CD14-positive monocyte (primary cell): ENCODE measurements at regions not wholly inside any gene's neighbourhood (a gene's known extent, or its start where the extent isn't known, plus 50 kb on each side); places are given as distances from the start of the nearest gene placed in this dataset.

Experiments used
- DNase-seq, 3 donors: peaks; one replicate each; pipeline ENCODE4 v3.0.0-alpha.2; 2011 to 2022
- H2AFZ ChIP-seq: 2 replicates; pipeline ENCODE4 v1.6.0; 2012; ENCODE audit warnings: mild to moderate bottlenecking, low read depth, low read length, inconsistent platforms; ENCODE audit not compliant: insufficient read depth, poor library complexity, severe bottlenecking
- H3K27ac ChIP-seq, 2 donors: 1 replicate in 1 of 2; 2 replicates in 1 of 2; pipeline ENCODE4 v1.5.1; 2012 to 2013; ENCODE audit warnings: low read length in 2 of 2, control low read depth in 1 of 2, inconsistent platforms in 1 of 2, low read depth in 1 of 2, mild to moderate bottlenecking in 1 of 2
- H3K27me3 ChIP-seq, 2 donors: one replicate each; pipeline versions ENCODE4 v1.6.0 to v1.6.1; 2011 to 2013; ENCODE audit warnings: low read length in 2 of 2; ENCODE audit not compliant: control insufficient read depth in 2 of 2, insufficient read depth in 2 of 2
- H3K36me3 ChIP-seq, 2 donors: replicated peaks in 1 of 2; 1 replicate in 1 of 2; 2 replicates in 1 of 2; pipeline versions ENCODE4 v1.5.1 to v1.6.1; 2012 to 2013; ENCODE audit warnings: low read length in 2 of 2, control low read depth in 1 of 2, inconsistent platforms in 1 of 2, mild to moderate bottlenecking in 1 of 2; ENCODE audit not compliant: insufficient read depth in 2 of 2, control insufficient read depth in 1 of 2
- H3K4me1 ChIP-seq, 2 donors: 1 replicate in 1 of 2; 2 replicates in 1 of 2; pipeline versions ENCODE4 v1.5.1 to v1.6.1; 2012 to 2013; ENCODE audit warnings: low read length in 2 of 2, control low read depth in 1 of 2, inconsistent platforms in 1 of 2, mild to moderate bottlenecking in 1 of 2, moderate library complexity in 1 of 2; ENCODE audit not compliant: insufficient read depth in 2 of 2, control insufficient read depth in 1 of 2
- H3K4me2 ChIP-seq: replicated peaks from 2 replicates; pipeline ENCODE3; 2012; ENCODE audit warnings: low read length, moderate library complexity, mild to moderate bottlenecking; ENCODE audit not compliant: poor library complexity, severe bottlenecking; ENCODE audit errors: extremely low read depth
- H3K4me3 ChIP-seq, 3 experiments: fragments of 200-600 bp in 1 of 3; sonication (generic) in 1 of 3; replicated peaks in 1 of 3; 1 replicate in 2 of 3; 2 replicates in 1 of 3; pipeline ENCODE4 v1.5.1; 2011 to 2013; ENCODE audit warnings: low read length in 3 of 3, mild to moderate bottlenecking in 3 of 3, control low read depth in 2 of 3, low read depth in 2 of 3, inconsistent platforms in 1 of 3, moderate library complexity in 1 of 3
- H3K79me2 ChIP-seq: 2 replicates; pipeline ENCODE4 v1.6.0; 2012; ENCODE audit warnings: mild to moderate bottlenecking, control low read depth, inconsistent platforms, low read length, moderate library complexity; ENCODE audit not compliant: insufficient read depth
- H3K9ac ChIP-seq: 2 replicates; pipeline ENCODE4 v1.6.0; 2017; ENCODE audit warnings: low read length, mild to moderate bottlenecking; ENCODE audit not compliant: insufficient read depth, poor library complexity, severe bottlenecking
- H3K9me3 ChIP-seq, 2 donors: replicated peaks in 1 of 2; 1 replicate in 1 of 2; 2 replicates in 1 of 2; pipeline versions ENCODE4 v1.5.1 to v1.6.1; 2012 to 2013; ENCODE audit warnings: low read length in 2 of 2, control low read depth in 1 of 2; ENCODE audit not compliant: control insufficient read depth in 1 of 2, insufficient read depth in 1 of 2
- H4K20me1 ChIP-seq: 2 replicates; pipeline ENCODE4 v1.6.0; 2012; ENCODE audit warnings: mild to moderate bottlenecking, low read length, control low read depth, moderate library complexity; ENCODE audit not compliant: insufficient read depth
- H3K27ac Mint-ChIP-seq, 7 donors: one replicate each; pipeline ENCODE4 v1.8.0; 2020; ENCODE audit warnings: mild to moderate bottlenecking in 7 of 7, mixed read lengths in 7 of 7, moderate library complexity in 6 of 7, inconsistent platforms in 2 of 7
- H3K27me3 Mint-ChIP-seq, 3 donors: one replicate each; pipeline ENCODE4 v1.8.0; 2021 to 2022; ENCODE audit warnings: low read depth in 3 of 3, mild to moderate bottlenecking in 3 of 3, mixed read lengths in 3 of 3, moderate library complexity in 3 of 3, inconsistent platforms in 1 of 3
- H3K36me3 Mint-ChIP-seq, 2 donors: one replicate each; pipeline ENCODE4 v1.8.0; 2020; ENCODE audit warnings: mixed read lengths in 2 of 2, inconsistent platforms in 1 of 2, mild to moderate bottlenecking in 1 of 2
- H3K4me1 Mint-ChIP-seq: one replicate; pipeline ENCODE4 v1.8.0; 2020; ENCODE audit warnings: mild to moderate bottlenecking, mixed read lengths
- H3K4me3 Mint-ChIP-seq, 2 donors: one replicate each; pipeline ENCODE4 v1.8.0; 2020; ENCODE audit warnings: mild to moderate bottlenecking in 2 of 2, mixed read lengths in 2 of 2, moderate library complexity in 1 of 2
- H3K9me3 Mint-ChIP-seq, 7 donors: one replicate each; pipeline ENCODE4 v1.8.0; 2020 to 2022; ENCODE audit warnings: mixed read lengths in 7 of 7, mild to moderate bottlenecking in 6 of 7, moderate library complexity in 6 of 7, inconsistent platforms in 2 of 7
- CTCF ChIP-seq: fragments of 200-600 bp; IDR thresholded peaks from one replicate; pipeline ENCODE4 v1.8.0; 2022; ENCODE audit warnings: antibody characterized with exemption, mild to moderate bottlenecking
- WGBS: methylation state at CpG from one replicate; pipeline ENCODE4 v1.1.5; 2013; ENCODE audit warnings: missing lambda C conversion rate; ENCODE audit not compliant: insufficient coverage; 5-methylcytosine and 5-hydroxymethylcytosine counted together
- intact Hi-C, 2 donors: fragments of 100-400 bp; cut with micrococcal nuclease; formaldehyde crosslinking; loops; one replicate each; pipeline versions ENCODE4 v1.15.0 to v1.15.1; 2023

- Mint-ChIP-seq H3K36me3 (no peaks in the 10 kb centered on the region), H3K9me3 (peaks cover 0 to 13% (median 2%) of the 10 kb centered on the region in 7 donors), H3K4me1 (no peaks in the 10 kb centered on the region), H3K27ac (no peak overlapping the region), H3K27me3 (no peaks in the 10 kb centered on the region), H3K4me3 (no peak overlapping the region)
- no peak for DNase-seq
- H3K4me1 ChIP-seq, result no peaks in the 10 kb centered on the region
- peaks cover 0 to 6% of the 10 kb centered on the region in 2 donors for H3K9me3 ChIP-seq
- no peak overlapping the region for H3K27ac ChIP-seq
- no peaks in the 10 kb centered on the region for H4K20me1 ChIP-seq
- no peaks in the 10 kb centered on the region for H3K27me3 ChIP-seq
- no peaks in the 10 kb centered on the region for H3K79me2 ChIP-seq
- H3K4me3 ChIP-seq, result no peak overlapping the region
- no peak for TF ChIP-seq CTCF
- H3K9ac ChIP-seq, result no peak overlapping the region
- no peaks in the 10 kb centered on the region for H3K36me3 ChIP-seq
- no peak overlapping the region for H2AFZ ChIP-seq
- no peak overlapping the region for H3K4me2 ChIP-seq
- intact Hi-C loops, result loop anchor here in 1 of 2 donors (10.0 kb wide), 1 partner anchor 59 kb away; no protein-coding TSS in a partner anchor
Observed at GRCh38 chr6:78153976-78154375, 501.1 kb downstream of the MEI4 start.

GRCh38 chr6:78157606-78158005 is 504.8 kb downstream of the MEI4 start:
- Histone ChIP-seq H3K4me1 (no peaks in the 10 kb centered on the region), H4K20me1 (no peaks in the 10 kb centered on the region), H3K79me2 (no peaks in the 10 kb centered on the region), H3K4me2 (no peak overlapping the region), H3K9me3 (peaks cover 0 to 2% of the 10 kb centered on the region in 2 donors), H3K9ac (no peak overlapping the region), H3K27ac (no peak overlapping the region), H3K4me3 (no peak overlapping the region), H3K27me3 (no peaks in the 10 kb centered on the region), H3K36me3 (no peaks in the 10 kb centered on the region), H2AFZ (no peak overlapping the region)
- H3K4me1 Mint-ChIP-seq, result no peaks in the 10 kb centered on the region
- no peak overlapping the region for H3K4me3 Mint-ChIP-seq
- intact Hi-C loops, result loop anchor here in 1 of 2 donors (10.0 kb wide), 1 partner anchor 63 kb away; no protein-coding TSS in a partner anchor
- no peaks in the 10 kb centered on the region for H3K36me3 Mint-ChIP-seq
- H3K27ac Mint-ChIP-seq, result peak overlapping the region in 1 of 7 donors; percentile 86
- H3K27me3 Mint-ChIP-seq, result no peaks in the 10 kb centered on the region
- TF ChIP-seq CTCF, result no peak
- peaks cover 0 to 15% (median 2%) of the 10 kb centered on the region in 7 donors for H3K9me3 Mint-ChIP-seq
- DNase-seq, result no peak
- 91% methylated on average over 1 of the region's 2 CpGs for WGBS
